GM23248 (cell line): ENCODE measurements at regions not wholly inside any gene's neighbourhood (a gene's known extent, or its start where the extent isn't known, plus 50 kb on each side); places are given as distances from the start of the nearest gene placed in this dataset.

Experiments used
- DNase-seq: peaks from one replicate; pipeline ENCODE4 v3.0.0-alpha.2; 2015
- H2AFZ ChIP-seq: fragments of 200-600 bp; sonication (generic); 2 replicates; pipeline ENCODE4 v1.6.1; 2016; ENCODE audit warnings: antibody characterized with exemption
- H3F3A ChIP-seq: fragments of 200-600 bp; sonication (generic); 2 replicates; pipeline ENCODE4 v1.6.1; 2016; ENCODE audit warnings: mild to moderate bottlenecking, antibody characterized with exemption, mixed run types; ENCODE audit not compliant: insufficient read depth
- H3K27ac ChIP-seq: fragments of 200-600 bp; sonication (generic); 2 replicates; pipeline ENCODE4 v1.5.1; 2016; ENCODE audit warnings: mild to moderate bottlenecking
- H3K27me3 ChIP-seq: fragments of 200-600 bp; sonication (generic); replicated peaks from 2 replicates; pipeline ENCODE4 v1.6.1; 2016; ENCODE audit warnings: mild to moderate bottlenecking; ENCODE audit not compliant: insufficient read depth
- H3K36me3 ChIP-seq: fragments of 200-600 bp; sonication (generic); 2 replicates; pipeline ENCODE4 v1.6.1; 2016; ENCODE audit warnings: low read depth, mild to moderate bottlenecking
- H3K4me1 ChIP-seq: fragments of 200-600 bp; sonication (generic); 2 replicates; pipeline ENCODE4 v1.6.1; 2016; ENCODE audit warnings: mild to moderate bottlenecking; ENCODE audit not compliant: insufficient read depth
- H3K4me2 ChIP-seq: fragments of 200-600 bp; sonication (generic); one replicate; pipeline ENCODE4 v1.6.1; 2016; ENCODE audit warnings: mild to moderate bottlenecking; ENCODE audit not compliant: unreplicated experiment
- H3K4me3 ChIP-seq: fragments of 200-600 bp; sonication (generic); 2 replicates; pipeline ENCODE4 v1.5.1; 2016; ENCODE audit warnings: mild to moderate bottlenecking
- H3K79me2 ChIP-seq: fragments of 200-600 bp; sonication (generic); 2 replicates; pipeline ENCODE4 v1.6.1; 2016; ENCODE audit warnings: mild to moderate bottlenecking; ENCODE audit not compliant: insufficient read depth
- H3K9ac ChIP-seq: fragments of 200-600 bp; sonication (generic); 2 replicates; pipeline ENCODE4 v1.6.1; 2016; ENCODE audit warnings: mild to moderate bottlenecking
- H3K9me2 ChIP-seq: fragments of 200-600 bp; sonication (generic); 2 replicates; pipeline ENCODE4 v1.6.1; 2016; ENCODE audit warnings: mixed run types, mild to moderate bottlenecking, moderate library complexity; ENCODE audit not compliant: insufficient read depth
- H3K9me3 ChIP-seq: fragments of 200-600 bp; sonication (generic); one replicate; pipeline ENCODE4 v1.6.1; 2017; ENCODE audit warnings: low read depth
- H4K20me1 ChIP-seq: fragments of 200-600 bp; sonication (generic); 2 replicates; pipeline ENCODE4 v1.6.0; 2016; ENCODE audit not compliant: insufficient read depth
- EZH2 ChIP-seq: fragments of 200-600 bp; sonication (generic); IDR thresholded peaks from 2 replicates; pipeline ENCODE4 v1.6.1; 2018; ENCODE audit warnings: antibody characterized with exemption, mild to moderate bottlenecking; ENCODE audit not compliant: insufficient read depth, poor library complexity, severe bottlenecking
- EZH2phosphoT487 ChIP-seq: fragments of 200-600 bp; sonication (generic); IDR thresholded peaks from 2 replicates; pipeline ENCODE4 v1.6.1; 2018; ENCODE audit warnings: antibody characterized with exemption, moderate library complexity, mild to moderate bottlenecking, low read depth; ENCODE audit not compliant: insufficient read depth
- WGBS, 2 experiments: methylation state at CpG; one replicate each; pipeline ENCODE4 v1.1.6; 2015 to 2017; ENCODE audit warnings: low lambda C conversion rate in 2 of 2, low coverage in 1 of 2; ENCODE audit errors: missing lambda C conversion rate in 2 of 2; 5-methylcytosine and 5-hydroxymethylcytosine counted together
- in situ Hi-C: fragments of 300-500 bp; cut with MboI; formaldehyde crosslinking; loops from 2 replicates; pipeline ENCODE4 v1.15.0; 2020

DNA sequence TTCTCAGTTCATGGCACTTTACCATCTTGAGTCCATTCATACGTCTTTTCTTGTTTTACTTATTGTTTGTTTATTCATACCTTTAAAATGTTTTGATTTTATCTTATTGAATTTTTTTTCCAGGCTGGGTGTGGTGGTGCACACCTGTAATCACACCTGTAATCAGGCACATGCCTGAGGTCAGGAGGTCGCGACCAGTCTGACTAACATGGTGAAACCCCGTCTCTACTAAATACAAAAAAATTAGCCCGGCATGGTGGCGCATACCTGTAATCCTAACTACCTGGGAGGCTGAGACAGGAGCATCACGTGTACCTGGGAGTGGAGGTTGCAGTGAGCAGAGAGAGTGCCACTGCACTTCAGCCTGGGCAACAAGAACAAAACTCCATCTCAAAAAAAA lies 104.1 kb upstream of the MROH9 start:
- Histone ChIP-seq H3K4me1 (no peaks in the 10 kb centered on the region; the same call in 1 of the 2 replicates), H3K4me3 (no peak overlapping the region), H2AFZ (no peak overlapping the region), H3K9ac (no peak overlapping the region), H3K79me2 (no peaks in the 10 kb centered on the region), H4K20me1 (no peaks in the 10 kb centered on the region), H3F3A (no peaks in the 10 kb centered on the region), H3K9me3 (no peaks in the 10 kb centered on the region), H3K9me2 (no peaks in the 10 kb centered on the region), H3K27me3 (no peaks in the 10 kb centered on the region), H3K36me3 (no peaks in the 10 kb centered on the region), H3K27ac (no peak overlapping the region), H3K4me2 (no peak overlapping the region)
- 85 to 91% methylated on average over 7 of the region's 7 CpGs for WGBS, 2 experiments
- no peak for DNase-seq
- TF ChIP-seq EZH2: no peak
- TF ChIP-seq EZH2phosphoT487: no peak
- in situ Hi-C loops: no loop called here

DNA sequence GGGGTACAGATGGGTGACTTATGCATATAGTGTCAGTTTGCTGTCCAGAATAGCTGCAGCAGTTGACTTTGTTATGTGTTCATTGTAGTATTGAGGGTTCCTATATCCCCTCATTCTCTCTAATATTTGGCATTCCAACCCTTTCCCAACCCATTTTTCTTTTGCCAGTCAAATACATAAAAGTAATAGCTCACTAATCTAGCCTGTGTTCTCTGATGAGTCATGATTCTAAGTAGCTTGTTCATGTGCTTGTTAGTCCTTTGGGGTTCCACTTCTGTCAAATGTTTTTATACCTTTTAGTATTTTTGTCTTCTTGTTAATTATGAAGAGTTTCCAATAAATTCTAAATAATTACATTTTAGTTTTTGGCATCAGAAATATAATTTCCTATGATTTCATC lies 99.2 kb upstream of the MROH9 start:
- Histone ChIP-seq H3K4me3 (no peak overlapping the region), H3K9me2 (no peaks in the 10 kb centered on the region), H3K9ac (no peak overlapping the region), H3K27me3 (no peaks in the 10 kb centered on the region), H3K4me1 (no peaks in the 10 kb centered on the region; the same call in 1 of the 2 replicates), H3F3A (no peaks in the 10 kb centered on the region), H3K9me3 (no peaks in the 10 kb centered on the region), H3K79me2 (no peaks in the 10 kb centered on the region), H4K20me1 (no peaks in the 10 kb centered on the region), H3K36me3 (no peaks in the 10 kb centered on the region), H3K4me2 (no peak overlapping the region), H3K27ac (no peak overlapping the region), H2AFZ (no peak overlapping the region)
- DNase-seq: peak; percentile 63
- no peak for TF ChIP-seq EZH2
- in situ Hi-C loops: no loop called here

DNA sequence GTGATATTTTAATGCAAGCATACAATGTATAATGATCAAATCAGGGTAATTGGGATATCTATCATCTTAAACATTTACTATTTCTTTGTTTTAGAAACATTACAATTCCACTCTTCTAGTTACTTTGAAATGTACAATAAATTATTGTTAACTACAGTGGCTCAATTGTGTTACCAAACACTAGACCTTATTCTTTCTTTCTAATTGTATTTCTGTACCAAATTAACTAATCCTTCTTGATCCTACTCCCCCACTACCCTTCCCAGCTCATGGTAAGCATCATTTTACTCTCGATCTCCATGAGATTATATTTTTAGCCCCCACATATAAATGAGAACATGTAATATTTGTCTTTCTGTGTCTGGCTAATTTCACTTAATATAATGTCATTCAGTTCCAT lies 95.0 kb upstream of the MROH9 start:
- no peak for TF ChIP-seq EZH2phosphoT487
- no peak for TF ChIP-seq EZH2
- Histone ChIP-seq H3K4me2 (no peak overlapping the region), H2AFZ (no peak overlapping the region), H3F3A (no peaks in the 10 kb centered on the region), H3K9ac (no peak overlapping the region), H3K27ac (no peak overlapping the region), H3K9me2 (no peaks in the 10 kb centered on the region), H3K27me3 (no peaks in the 10 kb centered on the region), H3K4me3 (no peak overlapping the region), H3K79me2 (no peaks in the 10 kb centered on the region), H3K4me1 (no peaks in the 10 kb centered on the region; the same call in 1 of the 2 replicates), H3K36me3 (no peaks in the 10 kb centered on the region), H3K9me3 (no peaks in the 10 kb centered on the region), H4K20me1 (no peaks in the 10 kb centered on the region)
- WGBS, 2 experiments: 73 to 83% methylated on average over 1 of the region's 1 CpG
- DNase-seq: no peak
- in situ Hi-C loops: no loop called here

DNA sequence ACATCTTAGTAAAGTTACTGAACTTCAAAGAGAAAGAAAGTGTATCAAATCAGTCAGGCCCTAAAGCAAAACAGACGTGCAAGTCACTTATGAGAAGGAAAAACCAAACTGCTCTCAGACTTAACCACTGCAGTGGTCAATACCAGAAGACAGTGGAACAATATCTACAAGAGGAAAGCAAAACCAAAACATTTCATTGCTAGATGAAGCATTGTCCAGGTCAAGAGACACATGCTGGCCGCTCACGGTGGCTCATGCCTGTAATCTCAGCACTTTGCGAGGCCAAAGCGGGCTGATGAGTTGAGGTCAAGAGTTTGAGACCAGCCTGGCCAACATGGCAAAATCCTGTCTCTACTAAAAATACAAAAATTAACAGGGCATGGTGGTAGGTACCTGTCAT lies 82.0 kb upstream of the MROH9 start:
- no peak overlapping the region for H2AFZ ChIP-seq
- no peaks in the 10 kb centered on the region for H3F3A ChIP-seq
- H3K4me1 ChIP-seq: no peaks in the 10 kb centered on the region
- H3K4me2 ChIP-seq: no peak overlapping the region
- no peak overlapping the region for H3K27ac ChIP-seq
- H3K79me2 ChIP-seq: no peaks in the 10 kb centered on the region
- H3K27me3 ChIP-seq: no peaks in the 10 kb centered on the region
- DNase-seq: no peak
- no peaks in the 10 kb centered on the region for H3K9me3 ChIP-seq
- in situ Hi-C loops: no loop called here
- H3K9me2 ChIP-seq: no peaks in the 10 kb centered on the region
- TF ChIP-seq EZH2phosphoT487 (no peak), EZH2 (no peak)
- 90 to 91% methylated on average over 5 of the region's 5 CpGs for WGBS, 2 experiments
- no peak overlapping the region for H3K4me3 ChIP-seq
- H4K20me1 ChIP-seq: no peaks in the 10 kb centered on the region
- no peaks in the 10 kb centered on the region for H3K36me3 ChIP-seq
- H3K9ac ChIP-seq: no peak overlapping the region

DNA sequence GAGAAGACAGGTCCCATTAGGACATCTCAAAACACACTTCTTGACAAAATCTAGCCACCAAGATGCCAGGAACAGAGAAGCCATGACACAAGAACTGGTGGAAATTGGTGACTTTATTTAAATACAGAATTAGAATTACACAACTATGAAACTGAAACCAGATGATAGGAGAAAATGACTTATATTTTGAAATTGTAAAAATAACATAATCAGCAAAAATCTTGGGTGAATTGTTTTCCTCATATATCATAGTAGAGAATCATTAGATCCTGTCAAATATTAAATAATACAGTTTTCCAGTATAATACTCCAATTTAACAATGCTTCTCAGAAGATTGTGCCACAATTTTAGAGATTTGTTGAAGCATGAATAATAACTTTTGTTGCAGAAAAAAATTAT lies 81.5 kb upstream of the MROH9 start:
- in situ Hi-C loops: no loop called here
- H2AFZ ChIP-seq: no peak overlapping the region

More for the DNA sequence above, 81.5 kb upstream of the MROH9 start:
- TF ChIP-seq EZH2phosphoT487 (no peak), EZH2 (no peak)
- H3K27me3 ChIP-seq: no peaks in the 10 kb centered on the region
- no peaks in the 10 kb centered on the region for H4K20me1 ChIP-seq
- H3F3A ChIP-seq: no peaks in the 10 kb centered on the region
- no peaks in the 10 kb centered on the region for H3K36me3 ChIP-seq
- no peak overlapping the region for H3K27ac ChIP-seq
- DNase-seq: no peak
- H3K9ac ChIP-seq: no peak overlapping the region
- H3K79me2 ChIP-seq: no peaks in the 10 kb centered on the region
- no peaks in the 10 kb centered on the region for H3K9me3 ChIP-seq
- H3K9me2 ChIP-seq: no peaks in the 10 kb centered on the region
- H3K4me3 ChIP-seq: no peak overlapping the region
- no peak overlapping the region for H3K4me2 ChIP-seq
- H3K4me1 ChIP-seq: no peaks in the 10 kb centered on the region
